Stomach (tissue), 4 donors: ENCODE measurements at regions not wholly inside any gene's neighbourhood (a gene's known extent, or its start where the extent isn't known, plus 50 kb on each side); places are given as distances from the start of the nearest gene placed in this dataset.

Experiments
- POLR2A ChIP-seq, 4 donors: fragments of 450-650 bp; IDR thresholded peaks; one replicate each; pipeline ENCODE4 v1.6.1; 2016; ENCODE audit warnings: antibody characterized with exemption in 4 of 4, control low read depth in 2 of 4, mild to moderate bottlenecking in 1 of 4, moderate library complexity in 1 of 4
- POLR2AphosphoS5 ChIP-seq, 3 donors: sonication (generic); formaldehyde crosslinking; IDR thresholded peaks; one replicate each; pipeline ENCODE4 v1.6.1; 2016; ENCODE audit warnings: antibody characterized with exemption in 3 of 3
- TF ChIP-seq, protein P1 (sequence below), 7 experiments: fragments of 450-650 bp in 4 of 7; fragments of 200-600 bp in 3 of 7; sonication (generic) in 3 of 7; IDR thresholded peaks; one replicate each; pipeline ENCODE4 v1.5.1; 2016 to 2019; ENCODE audit warnings: antibody characterized with exemption in 7 of 7, control low read depth in 2 of 7, mild to moderate bottlenecking in 1 of 7

- TF ChIP-seq, protein P1, sequence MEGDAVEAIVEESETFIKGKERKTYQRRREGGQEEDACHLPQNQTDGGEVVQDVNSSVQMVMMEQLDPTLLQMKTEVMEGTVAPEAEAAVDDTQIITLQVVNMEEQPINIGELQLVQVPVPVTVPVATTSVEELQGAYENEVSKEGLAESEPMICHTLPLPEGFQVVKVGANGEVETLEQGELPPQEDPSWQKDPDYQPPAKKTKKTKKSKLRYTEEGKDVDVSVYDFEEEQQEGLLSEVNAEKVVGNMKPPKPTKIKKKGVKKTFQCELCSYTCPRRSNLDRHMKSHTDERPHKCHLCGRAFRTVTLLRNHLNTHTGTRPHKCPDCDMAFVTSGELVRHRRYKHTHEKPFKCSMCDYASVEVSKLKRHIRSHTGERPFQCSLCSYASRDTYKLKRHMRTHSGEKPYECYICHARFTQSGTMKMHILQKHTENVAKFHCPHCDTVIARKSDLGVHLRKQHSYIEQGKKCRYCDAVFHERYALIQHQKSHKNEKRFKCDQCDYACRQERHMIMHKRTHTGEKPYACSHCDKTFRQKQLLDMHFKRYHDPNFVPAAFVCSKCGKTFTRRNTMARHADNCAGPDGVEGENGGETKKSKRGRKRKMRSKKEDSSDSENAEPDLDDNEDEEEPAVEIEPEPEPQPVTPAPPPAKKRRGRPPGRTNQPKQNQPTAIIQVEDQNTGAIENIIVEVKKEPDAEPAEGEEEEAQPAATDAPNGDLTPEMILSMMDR (IDR thresholded peaks at IDR 0.05): no peak
- TF ChIP-seq POLR2A (IDR thresholded peaks at IDR 0.05) (no peak), POLR2AphosphoS5 (IDR thresholded peaks at IDR 0.05) (no peak)
Measured at GRCh38 chr2:121862286-121862685, 106.8 kb downstream of the TSN start.
